ENCODE measurements at regions not wholly inside any gene's neighbourhood (a gene's known extent, or its start where the extent isn't known, plus 50 kb on each side); places are given as distances from the start of the nearest gene placed in this dataset.

- no peak for TF ChIP-seq EZH2phosphoT487 (IDR thresholded peaks at IDR 0.05; ENCODE audit: borderline replicate concordance, low read length)
- TF ChIP-seq, protein P1, sequence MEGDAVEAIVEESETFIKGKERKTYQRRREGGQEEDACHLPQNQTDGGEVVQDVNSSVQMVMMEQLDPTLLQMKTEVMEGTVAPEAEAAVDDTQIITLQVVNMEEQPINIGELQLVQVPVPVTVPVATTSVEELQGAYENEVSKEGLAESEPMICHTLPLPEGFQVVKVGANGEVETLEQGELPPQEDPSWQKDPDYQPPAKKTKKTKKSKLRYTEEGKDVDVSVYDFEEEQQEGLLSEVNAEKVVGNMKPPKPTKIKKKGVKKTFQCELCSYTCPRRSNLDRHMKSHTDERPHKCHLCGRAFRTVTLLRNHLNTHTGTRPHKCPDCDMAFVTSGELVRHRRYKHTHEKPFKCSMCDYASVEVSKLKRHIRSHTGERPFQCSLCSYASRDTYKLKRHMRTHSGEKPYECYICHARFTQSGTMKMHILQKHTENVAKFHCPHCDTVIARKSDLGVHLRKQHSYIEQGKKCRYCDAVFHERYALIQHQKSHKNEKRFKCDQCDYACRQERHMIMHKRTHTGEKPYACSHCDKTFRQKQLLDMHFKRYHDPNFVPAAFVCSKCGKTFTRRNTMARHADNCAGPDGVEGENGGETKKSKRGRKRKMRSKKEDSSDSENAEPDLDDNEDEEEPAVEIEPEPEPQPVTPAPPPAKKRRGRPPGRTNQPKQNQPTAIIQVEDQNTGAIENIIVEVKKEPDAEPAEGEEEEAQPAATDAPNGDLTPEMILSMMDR (IDR thresholded peaks at IDR 0.05; ENCODE audit: low read depth, low read length, poor library complexity, severe bottlenecking) = no peak
These were observed 70.4 kb upstream of the SLC7A11 start for GRCh38 chr4:138312536-138312911.

Measured in DOHH2 (cell line).